ENCODE measurements at regions not wholly inside any gene's neighbourhood (a gene's known extent, or its start where the extent isn't known, plus 50 kb on each side); places are given as distances from the start of the nearest gene placed in this dataset.
"Not testable (repeated sequence)": the region's sequence is repeated elsewhere in the genome, so short reads cannot be mapped to it uniquely, and the experiment has no call there.

DNA sequence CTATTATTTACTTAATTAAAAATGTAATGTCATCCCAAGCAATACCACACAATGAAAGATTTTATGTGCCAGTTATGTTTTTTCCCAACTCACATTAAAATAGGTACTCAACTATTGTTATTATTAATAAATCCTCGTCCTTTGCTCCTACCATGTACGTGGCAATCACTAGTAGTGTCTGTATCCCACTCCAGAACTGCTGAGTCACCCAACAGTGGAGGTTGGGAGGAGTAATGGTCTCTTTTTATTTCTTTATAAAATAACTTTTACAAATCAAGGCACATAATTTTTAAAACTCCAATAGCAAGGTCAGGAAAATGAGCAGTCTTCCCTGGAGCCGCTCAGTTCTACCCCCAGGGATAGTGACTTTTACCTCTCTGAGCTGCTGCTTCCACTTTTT lies 273.5 kb upstream of the PLPP4 start:
- no peak overlapping the region for H3K4me3 ChIP-seq (ENCODE audit: control insufficient read depth, low read depth, low read length)
- DNase-seq (ENCODE audit: low read depth) = no peak
- TF ChIP-seq, protein P1, sequence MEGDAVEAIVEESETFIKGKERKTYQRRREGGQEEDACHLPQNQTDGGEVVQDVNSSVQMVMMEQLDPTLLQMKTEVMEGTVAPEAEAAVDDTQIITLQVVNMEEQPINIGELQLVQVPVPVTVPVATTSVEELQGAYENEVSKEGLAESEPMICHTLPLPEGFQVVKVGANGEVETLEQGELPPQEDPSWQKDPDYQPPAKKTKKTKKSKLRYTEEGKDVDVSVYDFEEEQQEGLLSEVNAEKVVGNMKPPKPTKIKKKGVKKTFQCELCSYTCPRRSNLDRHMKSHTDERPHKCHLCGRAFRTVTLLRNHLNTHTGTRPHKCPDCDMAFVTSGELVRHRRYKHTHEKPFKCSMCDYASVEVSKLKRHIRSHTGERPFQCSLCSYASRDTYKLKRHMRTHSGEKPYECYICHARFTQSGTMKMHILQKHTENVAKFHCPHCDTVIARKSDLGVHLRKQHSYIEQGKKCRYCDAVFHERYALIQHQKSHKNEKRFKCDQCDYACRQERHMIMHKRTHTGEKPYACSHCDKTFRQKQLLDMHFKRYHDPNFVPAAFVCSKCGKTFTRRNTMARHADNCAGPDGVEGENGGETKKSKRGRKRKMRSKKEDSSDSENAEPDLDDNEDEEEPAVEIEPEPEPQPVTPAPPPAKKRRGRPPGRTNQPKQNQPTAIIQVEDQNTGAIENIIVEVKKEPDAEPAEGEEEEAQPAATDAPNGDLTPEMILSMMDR (conservative IDR thresholded peaks at IDR 0.05; ENCODE audit: control insufficient read depth, insufficient read depth, low read depth, low read length) = no peak

DNA sequence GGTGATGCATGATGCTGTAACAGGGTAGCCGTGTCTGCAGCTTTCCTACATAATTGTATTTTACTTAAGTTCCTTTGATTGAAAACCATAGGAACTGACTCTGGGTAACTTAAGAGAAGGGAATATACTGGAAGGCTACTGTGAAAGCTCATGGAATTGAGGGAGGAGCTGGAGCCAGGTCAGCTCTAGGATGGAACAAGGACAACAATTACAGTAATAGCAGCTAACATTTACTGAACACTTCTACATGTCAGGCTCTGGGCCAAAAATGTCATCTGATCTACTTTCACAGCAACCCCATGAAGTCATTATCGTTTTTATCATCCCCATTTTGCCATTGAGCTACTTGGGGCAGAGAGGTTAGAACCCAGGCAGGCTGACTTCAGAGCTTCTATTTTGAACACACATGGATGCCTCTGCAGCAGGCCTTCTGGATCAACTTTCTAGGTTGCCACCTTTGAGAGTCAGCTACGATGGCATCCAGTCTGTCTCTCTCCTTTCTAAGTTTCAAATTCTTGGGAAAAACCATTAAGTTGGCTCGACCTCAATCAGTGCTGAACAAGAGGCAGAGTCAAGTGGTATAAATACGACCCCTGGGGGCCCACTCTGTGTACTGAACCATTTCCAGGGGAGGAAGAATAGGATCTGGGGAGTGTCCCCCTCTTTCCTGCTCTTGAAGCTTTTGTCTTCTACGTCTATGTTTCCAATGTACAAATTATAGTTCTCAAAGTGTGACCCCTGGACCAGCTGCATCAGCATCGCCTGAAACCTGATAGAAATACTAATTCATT lies 272.3 kb upstream of the PLPP4 start:
- no peak overlapping the region for H3K4me3 ChIP-seq (ENCODE audit: control insufficient read depth, low read depth, low read length)
- TF ChIP-seq, protein P1 (conservative IDR thresholded peaks at IDR 0.05; ENCODE audit: control insufficient read depth, insufficient read depth, low read depth, low read length) = no peak
- no peak for DNase-seq (ENCODE audit: low read depth)

DNA sequence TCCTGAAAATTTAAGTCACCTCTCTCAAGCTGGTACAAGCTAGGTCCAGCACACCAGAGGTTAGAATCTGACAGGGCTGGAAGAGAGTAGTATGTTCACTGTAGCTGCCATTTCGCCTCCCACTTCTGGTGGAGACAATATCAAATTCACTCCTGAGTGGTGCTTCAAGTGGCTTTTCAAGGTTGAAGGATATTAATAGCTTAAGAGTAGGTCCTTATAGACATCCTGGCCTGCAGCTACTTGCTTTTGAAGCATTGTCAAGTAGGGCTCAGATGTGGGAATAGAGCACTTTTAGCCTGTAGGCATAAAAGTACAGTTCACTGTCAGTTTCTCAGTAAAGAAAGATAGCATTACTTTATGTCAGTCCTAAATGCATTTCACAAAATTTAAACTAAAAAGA lies 270.5 kb upstream of the PLPP4 start:
- no peak for DNase-seq (ENCODE audit: low read depth)
- H3K4me3 ChIP-seq (ENCODE audit: control insufficient read depth, low read depth, low read length) = no peak overlapping the region
- TF ChIP-seq, protein P1 (conservative IDR thresholded peaks at IDR 0.05; ENCODE audit: control insufficient read depth, insufficient read depth, low read depth, low read length) = no peak

DNA sequence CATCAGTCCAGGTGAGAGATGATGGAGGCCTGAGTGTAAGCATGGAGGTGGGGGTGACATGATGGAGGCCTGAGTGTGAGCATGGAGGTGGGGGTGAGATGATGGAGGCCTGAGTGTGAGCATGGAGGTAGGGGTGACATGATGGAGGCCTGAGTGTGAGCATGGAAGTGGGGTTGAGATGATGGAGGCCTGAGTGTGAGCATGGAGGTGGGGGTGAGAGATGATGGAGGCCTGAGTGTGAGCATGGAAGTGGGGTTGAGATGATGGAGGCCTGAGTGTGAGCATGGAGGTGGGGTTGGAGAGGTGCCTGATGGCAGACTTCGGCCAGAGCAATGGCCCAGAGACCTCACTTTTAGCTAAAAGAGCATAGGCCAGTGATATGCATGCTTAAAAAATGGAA lies 269.9 kb upstream of the PLPP4 start:
- DNase-seq (ENCODE audit: low read depth); H3K4me3 ChIP-seq (ENCODE audit: control insufficient read depth, low read depth, low read length): not testable (repeated sequence)

DNA sequence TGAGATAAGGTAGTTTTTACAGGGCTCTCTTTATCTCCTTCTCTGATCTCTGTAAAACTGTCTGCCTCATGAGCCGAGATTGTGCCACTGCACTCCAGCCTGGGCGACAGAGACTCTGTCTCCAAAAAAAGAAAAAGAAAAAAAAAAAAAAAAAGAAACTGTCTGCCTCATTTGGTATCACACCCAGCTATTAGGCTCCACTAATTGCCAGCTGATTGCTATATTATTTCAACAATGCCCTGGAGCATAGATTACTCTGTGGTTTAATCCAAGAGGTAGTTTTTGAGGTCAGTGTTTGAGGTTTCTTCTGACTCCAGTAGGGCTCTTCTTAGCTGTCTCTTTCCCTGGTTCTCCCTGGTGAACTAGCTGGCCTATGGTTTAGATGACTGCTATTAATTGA lies 268.1 kb upstream of the PLPP4 start:
- TF ChIP-seq, protein P1 (conservative IDR thresholded peaks at IDR 0.05; ENCODE audit: control insufficient read depth, insufficient read depth, low read depth, low read length) = no peak
- DNase-seq (ENCODE audit: low read depth) = no peak
- no peak overlapping the region for H3K4me3 ChIP-seq (ENCODE audit: control insufficient read depth, low read depth, low read length)

DNA sequence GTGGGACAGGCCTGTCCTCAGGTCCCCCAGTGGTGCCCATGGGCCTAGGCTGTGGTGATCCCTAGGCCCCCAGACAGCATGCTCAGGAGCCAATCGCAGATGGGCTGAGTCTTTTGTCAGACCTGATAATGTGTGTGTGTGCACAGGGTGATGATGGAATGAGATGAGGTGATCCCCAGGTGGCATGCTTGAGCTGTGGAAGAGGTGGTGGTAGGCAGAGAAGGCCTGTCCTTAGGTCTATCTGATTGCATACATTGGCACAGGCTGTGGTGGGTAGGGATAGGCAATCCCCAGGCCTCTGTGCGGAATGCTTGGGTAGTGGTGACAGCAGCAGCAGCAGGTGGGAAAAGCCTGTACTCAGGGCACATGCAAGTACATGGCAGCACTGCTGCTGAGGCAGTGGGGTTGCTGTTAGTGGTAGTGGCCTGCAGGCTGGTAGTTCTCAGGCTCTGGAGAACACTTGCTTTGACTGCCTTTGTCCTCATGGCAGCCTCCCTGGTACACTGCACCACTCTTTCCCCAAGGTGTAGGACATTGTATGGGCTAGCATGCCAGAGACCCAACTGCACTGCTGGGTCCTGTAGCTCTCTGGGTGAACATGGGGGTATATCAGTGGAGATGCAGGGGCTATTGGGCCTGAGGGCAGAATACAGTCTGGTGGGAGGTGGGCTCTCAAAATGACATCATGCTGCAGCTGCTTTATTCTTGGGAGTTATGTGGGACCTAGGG lies 260.9 kb upstream of the PLPP4 start:
- no peak for DNase-seq (ENCODE audit: low read depth)
- no peak overlapping the region for H3K4me3 ChIP-seq (ENCODE audit: control insufficient read depth, low read depth, low read length)
- TF ChIP-seq, protein P1 (conservative IDR thresholded peaks at IDR 0.05; ENCODE audit: control insufficient read depth, insufficient read depth, low read depth, low read length) = no peak

DNA sequence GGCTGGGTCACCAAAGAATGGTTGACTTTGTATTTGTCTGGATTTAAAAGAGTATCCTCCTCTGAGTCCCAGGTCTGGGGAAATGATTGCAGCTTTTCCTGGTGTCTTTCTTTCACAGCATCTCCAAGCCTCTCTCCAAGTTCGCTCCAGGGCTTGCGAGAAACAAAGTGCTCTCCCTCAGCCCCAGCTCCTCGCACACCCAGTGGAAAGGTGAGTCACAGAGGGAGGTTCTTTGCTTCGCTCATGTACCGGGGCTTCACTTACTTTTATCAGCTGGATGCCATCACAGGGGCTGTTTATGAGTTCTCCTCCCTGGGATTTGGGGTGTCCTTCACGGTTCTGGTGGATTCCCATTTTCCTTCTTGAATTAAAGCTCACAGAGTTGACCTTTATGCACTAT lies 252.2 kb upstream of the PLPP4 start:
- TF ChIP-seq, protein P1 (conservative IDR thresholded peaks at IDR 0.05; ENCODE audit: control insufficient read depth, insufficient read depth, low read depth, low read length) = no peak
- no peak for DNase-seq (ENCODE audit: low read depth)
- no peak overlapping the region for H3K4me3 ChIP-seq (ENCODE audit: control insufficient read depth, low read depth, low read length)

Data from fibroblast of mammary gland (primary cell).